HG03469 (cell line): ENCODE measurements at regions not wholly inside any gene's neighbourhood (a gene's known extent, or its start where the extent isn't known, plus 50 kb on each side); places are given as distances from the start of the nearest gene placed in this dataset.
A peak's percentile ranks its signal among the peaks of the same experiment; 100 is the strongest.

Experiments
- ATAC-seq: cut with Tn5 transposase; IDR thresholded peaks from one replicate; pipeline ENCODE4 v1.9.1; 2021; ENCODE audit warnings: mild to moderate bottlenecking, moderate library complexity, moderate number of reproducible peaks; ENCODE audit not compliant: unreplicated experiment

DNA sequence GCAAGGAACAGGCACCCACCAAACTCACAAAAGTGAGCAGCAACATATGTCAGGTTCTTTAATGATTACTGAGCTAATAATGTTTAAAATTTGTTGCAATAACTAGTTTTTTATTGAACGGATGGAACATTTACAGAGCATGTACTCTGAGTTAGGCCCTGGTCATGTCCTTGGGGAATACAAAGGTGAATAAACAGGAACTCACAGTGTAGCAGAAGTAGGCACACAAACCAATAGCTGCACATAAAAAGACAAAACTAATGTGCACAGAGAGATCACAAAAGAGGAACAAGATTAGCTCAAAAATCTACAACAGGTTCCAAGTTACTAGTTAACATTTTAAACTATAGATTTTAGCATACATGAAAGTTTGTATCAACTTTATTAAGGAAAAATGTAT lies 505.3 kb upstream of the PPP2R3A start:
- ATAC-seq, result no peak

DNA sequence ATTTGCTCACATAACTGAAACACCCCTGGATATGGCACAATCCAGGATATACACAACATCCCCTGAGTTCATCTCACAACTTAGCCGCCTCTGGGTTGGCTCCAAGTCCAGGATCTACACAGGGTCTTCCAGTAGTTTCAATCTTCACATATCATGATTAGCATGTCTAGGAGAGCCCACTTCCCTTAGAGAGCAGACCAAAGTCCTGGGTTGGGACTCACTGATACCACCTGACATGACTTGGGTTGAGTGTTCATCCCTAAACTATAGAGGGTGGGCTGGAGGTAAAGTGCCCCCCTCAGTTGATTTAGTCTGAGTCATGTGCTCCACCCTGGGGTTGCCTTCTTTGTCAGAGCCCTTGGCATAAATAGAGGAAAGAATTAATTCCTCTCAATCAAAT lies 493.6 kb upstream of the PPP2R3A start:
- no peak for ATAC-seq

DNA sequence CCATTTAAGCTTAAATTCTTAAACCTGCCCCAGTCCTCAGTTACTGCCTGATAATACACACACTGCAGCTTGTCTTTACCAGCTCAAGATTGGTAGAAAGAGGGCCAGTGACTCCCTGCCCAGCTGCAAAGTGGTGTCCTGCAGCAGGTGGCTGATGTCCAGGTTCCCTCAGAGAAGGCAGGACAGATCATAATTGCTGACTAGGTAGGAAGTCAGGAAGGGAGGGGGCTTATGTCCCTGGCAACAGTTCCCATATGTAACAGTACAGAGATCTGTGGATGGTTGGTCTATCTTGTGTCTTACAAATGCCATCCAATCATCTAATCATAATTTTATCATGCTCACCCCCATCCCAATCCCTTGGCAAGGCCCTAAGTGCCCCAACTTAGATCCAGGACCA lies 492.1 kb upstream of the PPP2R3A start:
- ATAC-seq, result no peak

DNA sequence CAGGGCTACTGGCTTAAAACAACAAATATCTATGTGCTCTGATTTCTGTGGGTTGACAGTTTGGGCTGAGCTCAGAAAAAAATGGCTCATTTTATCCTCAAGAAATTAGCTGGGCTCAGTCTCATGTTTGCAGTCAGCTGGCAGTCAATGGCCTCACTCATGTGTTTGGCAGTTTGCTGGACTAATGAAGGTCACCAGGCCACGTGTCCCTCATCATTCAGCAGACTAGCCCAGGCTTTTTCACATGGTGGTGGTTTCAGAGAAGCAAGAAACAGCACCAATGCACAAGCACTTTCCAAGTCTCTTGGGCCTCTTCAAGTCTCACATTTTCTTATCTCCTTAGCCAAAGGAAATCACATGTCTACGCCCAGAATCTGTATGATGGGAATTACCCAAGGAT lies 478.3 kb upstream of the PPP2R3A start:
- ATAC-seq, result no peak

DNA sequence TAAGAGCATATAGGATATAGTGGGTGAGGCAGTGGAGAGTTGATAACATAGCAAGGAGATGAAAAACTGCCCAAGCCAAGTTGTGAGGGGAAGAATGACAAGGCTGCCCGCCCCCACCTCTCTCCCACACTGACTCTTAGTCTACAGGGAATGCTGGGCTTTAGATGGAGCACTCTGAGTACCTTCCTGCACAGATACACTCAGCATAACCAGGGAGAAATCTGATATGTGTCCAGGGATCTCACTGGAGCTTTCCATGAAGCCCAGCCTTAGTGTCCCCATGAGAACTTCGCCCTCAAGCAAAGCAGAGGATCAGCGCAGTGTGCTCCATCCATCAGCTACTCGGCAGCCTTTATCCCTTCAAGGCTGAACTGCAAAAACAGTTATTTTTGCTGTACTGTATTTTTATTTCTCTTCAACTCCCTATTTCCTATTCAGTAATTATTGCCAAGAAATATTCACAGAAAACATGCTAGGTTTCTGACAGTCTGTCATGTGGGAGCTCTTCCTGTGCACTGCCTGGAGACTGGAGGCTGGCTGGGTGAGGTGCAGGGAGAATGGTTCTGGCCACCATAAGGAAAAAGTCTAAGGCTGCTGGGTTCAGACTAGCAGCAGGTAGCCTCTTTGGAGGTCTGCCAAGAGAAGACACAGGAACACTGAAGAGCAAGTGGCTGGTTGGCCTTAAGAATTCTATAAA lies 475.2 kb upstream of the PPP2R3A start:
- no peak for ATAC-seq

DNA sequence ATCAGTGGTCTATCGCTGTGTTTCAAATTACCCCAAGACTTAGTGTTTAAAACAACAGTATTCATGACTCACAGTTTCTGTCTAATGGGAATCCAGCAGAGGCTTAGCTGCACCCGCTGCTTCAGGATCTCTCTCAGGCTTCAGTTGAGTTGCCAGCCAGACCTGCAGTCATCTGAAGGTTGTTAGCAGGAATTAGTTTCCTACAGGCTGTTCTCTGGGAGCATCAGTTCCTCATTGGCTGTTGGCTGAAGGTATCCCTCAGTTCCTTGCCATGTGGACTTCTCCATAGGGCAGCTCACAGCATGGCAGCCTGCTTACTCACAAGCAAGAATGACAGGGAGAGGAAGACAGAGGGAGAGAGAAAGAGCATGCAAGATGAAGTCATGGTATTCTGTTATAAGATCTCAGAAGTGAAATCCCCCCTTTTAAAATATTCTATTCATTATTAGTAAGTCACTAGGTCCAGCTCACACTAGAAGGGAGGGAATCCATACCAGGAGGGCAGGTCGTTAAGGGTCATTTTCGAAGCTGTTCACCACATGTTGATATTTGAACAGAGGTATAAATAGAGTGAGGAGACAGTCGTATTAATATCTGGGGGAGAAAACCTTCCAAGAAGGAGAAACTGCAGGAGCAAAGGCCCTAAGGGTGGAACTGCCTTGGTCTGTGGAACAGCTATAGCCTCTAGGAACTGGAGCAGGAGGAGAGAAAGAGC lies 473.9 kb upstream of the PPP2R3A start:
- no peak for ATAC-seq

DNA sequence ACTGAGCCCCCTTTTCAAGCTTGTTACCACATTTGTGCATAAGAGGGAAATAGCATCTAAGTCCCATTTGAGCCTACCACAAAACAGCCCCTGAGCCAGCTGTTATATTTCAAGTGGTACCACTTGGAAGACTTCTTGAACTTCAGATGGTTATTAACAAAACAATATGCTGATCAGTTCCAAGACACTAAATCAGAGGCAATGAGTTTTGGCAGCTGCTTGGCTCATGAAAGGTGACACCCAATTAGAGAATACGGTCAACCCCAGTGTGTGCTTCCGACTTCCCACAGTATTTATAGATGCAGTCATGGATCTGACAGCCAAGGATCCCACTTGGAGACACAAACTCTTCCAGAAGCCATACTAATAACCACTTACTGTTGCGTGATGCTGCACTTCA lies 469.6 kb upstream of the PPP2R3A start:
- no peak for ATAC-seq

DNA sequence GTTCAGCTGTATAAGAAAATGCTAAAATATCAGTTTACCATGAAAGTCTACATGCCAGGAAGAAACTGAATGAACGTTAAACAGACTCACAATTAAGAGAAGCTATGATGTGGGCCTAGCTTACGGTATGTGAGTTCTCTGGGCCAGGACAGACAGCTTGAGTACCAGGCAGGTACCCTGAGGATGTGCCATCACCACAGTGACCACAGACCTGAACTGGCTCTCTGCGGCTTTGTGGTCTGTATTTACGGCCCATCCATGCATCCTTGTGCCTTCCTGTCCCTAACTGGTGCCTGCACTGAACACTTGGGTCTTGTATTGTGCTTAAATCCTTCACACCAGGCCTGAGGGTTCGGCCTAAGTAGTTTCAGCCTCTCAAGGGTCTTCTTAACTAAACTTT lies 467.5 kb upstream of the PPP2R3A start:
- ATAC-seq, result no peak

DNA sequence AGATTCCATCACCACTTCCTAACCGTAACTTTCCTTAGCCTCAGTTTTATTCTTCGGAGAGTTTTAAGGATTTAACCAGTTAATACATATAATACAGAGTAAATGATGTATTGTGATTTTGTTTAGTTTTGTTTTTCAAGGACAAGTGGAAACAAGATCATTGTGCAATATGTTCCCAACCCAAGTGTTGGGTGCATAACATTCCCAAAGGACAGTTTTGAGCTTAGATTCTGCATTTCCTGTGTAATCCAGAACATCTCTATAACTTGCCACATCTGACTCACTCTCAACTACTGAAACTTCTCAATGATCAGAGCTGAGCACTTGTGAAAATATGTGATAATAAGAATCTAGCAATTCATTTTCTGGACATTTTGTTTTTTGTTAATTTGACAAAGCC lies 466.1 kb upstream of the PPP2R3A start:
- ATAC-seq, result no peak

DNA sequence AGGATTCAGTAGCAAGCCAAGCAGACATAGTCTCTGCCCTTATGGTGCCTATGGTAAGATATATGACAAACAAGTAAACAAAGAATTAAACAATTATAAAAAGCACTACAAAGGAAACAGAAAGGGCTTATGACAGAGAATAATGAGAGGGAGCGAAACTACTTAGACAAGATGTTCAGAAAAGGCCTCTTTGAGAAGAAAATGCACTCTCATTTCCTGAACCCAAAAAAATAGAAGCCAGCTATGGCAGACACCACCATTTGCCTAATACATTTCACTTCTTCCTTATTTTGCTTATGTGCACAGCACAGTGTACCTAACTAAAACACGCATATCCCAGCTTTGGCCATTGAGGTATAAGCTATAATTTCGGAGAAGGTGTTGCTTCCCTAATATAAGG lies 465.5 kb upstream of the PPP2R3A start:
- ATAC-seq, result no peak

DNA sequence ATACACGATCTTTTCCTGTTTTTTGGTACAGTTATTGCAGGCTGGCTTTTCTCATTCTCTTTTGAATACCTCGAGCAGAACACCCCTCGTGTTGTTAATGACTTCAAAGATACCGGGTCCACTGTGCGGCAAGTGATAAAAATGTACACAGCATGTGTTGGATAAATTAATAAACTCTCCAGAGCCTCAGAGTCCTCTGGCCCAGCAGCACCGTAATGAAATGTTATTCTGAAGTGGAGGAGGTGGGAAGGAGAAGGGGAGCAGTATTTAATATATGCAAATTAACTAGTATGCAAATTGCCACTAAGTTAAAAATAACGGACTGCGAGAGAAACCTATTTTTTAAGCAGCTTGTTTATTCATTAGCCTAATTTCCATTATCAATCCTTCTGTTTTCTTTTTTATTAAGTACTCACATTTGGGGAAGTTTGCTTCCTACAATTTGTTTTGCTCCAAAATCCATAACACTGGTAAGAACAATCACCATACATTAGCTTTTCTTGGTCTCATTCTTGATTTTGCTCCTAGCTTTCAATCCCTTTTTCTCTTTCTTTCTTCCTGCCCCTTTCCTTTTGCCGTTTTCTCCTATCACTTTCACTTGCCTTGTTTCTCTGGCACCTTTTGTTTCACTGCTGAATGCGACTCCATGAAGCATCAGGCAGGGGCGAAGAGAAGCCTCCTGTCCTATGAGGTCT lies 462.3 kb upstream of the PPP2R3A start:
- no peak for ATAC-seq

DNA sequence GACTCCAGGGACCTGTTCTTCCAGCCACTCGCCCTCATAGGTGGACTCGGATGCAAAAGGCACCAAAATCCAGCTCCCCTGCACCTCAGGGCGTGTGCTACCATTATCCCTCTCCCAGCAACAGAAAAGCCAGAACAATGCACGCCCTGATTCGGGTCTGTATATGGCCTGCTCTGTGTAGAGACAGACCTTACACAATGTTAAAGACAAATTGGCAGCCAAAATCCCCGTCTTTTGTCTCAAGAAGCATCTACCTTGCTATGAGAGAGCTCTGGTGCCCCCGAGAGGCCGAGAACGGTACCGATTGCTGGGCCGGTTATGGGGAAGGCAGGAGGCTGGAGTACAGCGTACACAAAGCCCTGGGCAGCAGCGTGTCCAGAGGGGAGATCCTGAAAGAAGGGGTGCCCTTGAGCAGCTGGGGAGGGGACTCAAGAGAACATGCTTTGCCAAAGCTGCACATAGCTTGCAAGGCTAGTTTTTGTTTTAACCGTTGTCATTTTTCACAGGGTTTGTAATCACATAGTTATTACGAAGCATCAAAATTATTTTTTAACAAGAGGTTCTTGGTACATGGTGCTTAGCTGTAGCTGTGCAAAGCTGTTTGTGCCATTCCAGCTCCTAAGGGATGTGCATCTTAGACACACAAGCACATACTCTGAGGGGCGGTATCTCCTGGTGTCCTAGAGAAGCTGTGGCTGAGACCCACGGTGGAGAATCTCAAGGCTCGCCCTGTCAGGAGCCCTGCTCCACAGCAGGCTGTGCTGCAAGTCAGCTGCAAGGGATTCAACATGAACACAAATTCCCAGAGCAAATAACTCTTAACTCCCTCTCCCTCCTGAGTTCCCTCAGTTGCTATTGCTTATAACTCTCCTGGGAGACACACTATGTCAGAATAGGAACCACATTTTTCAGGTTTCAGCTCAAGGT lies 461.5 kb upstream of the PPP2R3A start:
- peak; percentile 50 for ATAC-seq

DNA sequence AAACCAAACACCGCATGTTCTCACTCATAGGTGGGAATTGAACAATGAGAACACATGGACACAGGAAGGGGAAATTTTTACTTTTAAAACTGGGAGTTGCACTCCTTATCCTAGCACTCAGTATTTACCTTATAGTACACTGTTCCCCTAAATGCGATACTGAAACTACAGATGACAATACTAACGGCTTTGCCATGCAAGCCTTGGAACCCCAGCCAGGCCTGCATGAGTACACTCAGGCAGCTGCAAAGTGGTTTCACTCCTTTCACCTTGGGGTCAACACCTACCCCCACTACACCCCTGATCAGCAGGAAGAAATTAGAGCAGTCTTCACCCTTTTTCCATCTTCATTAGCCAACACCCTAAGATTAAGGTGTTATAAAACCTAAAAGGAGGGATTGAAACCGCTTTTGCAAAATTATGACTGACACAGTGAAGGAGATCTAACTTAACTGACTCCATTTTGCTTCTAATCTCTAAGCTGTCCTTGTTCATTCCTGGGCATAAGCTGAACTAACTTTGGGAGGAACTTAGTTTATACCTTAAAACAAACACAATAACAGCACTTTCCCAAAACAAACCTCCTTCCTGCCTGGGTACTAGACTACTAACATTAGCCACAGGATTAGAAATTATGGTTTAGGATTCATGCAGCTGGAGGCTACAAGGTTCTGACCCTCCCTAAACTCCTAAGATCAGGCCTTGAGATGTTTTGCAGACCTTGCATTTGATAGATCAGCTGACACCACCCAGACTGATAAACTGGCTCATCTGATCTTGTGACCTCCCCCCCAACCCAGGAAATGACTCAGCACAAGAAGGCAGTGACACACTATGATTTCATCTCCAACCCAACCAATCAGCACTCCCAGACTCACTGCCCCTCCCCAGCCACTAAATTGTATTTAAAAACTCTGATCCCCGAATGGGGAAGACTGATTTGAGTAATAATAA lies 452.1 kb upstream of the PPP2R3A start:
- ATAC-seq, result no peak

DNA sequence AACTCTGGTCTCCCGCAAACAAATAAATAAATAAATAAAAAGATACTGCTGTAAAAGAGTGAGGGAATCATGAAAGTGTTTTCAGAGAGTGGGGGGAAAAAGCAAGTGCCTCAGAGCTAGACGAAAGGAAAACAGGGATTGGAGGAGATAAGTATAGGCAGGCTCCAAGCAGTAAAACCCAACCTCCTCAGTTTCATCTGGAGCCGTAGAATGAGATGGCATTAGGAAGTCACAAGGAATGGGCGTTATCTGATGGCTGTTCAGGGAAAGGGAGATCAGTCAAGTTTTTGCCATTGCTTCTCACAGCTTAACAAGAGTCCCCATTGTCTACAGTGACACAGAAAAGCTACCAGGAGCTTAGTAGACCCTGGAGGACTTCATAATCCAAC lies 451.5 kb upstream of the PPP2R3A start:
- ATAC-seq, result no peak

DNA sequence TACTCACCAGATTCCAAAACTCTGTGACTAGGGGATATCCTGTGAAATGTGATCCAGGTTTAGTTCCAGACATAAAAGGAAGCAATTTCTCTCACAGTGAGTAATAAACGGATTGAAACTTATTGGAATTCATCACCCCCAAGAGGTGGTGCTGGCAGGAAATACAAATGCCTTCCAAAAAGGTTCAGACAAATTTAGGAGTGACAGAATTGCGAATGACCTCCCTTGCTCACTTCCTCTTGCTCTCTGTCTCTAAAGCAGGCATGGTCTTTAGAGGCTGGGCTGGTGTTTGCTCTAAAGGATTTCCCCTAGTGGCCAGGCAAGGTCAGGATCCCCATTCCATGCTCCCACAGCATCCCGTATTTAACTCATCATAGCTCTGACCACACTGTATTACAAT lies 449.4 kb upstream of the PPP2R3A start:
- no peak for ATAC-seq

DNA sequence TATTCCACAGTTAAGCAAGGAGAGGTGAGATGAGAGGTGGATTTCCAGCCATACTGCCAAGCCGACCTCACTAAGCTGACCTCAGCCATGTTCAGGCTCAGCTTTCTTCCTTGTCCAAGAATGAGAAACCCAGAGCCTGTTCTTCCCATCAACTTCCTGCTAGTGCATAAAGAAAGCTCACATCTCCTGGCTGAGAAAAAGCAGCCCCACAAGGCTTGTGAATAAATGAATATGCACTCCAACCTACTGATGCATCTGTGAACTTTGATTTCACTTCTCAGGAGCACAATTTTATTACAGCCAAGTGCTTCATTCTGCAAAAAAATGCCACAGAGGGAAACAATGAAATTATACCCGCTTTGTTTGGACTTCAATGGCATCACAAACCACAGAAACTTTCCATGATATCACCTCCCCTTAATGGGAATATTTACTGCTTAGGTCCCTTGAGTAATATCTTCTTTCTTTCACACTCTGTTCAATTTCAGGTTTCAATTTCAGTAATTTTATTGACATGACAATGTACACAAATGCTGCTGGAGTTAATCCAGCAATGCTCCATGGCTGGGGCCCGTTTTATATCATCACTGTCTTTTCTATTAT lies 437.0 kb upstream of the PPP2R3A start:
- no peak for ATAC-seq

DNA sequence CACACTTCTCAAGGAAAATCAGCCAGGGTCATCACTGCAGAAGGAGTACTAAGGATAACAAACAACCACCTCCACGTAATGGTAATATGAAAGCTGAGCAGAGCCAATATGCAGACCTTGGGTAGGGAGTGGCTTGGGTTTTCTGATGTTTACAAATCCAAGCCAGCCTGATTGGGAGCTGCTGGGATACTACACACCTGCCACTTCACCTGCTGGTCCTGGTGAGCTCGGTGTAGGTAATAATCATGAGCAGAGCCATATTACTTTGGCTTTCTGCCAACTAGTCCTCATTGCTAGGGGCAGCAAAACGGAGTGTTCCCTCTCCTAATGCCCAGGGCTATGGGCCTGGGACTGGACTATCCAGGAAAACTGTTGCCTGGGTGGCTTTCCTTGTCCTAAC lies 433.5 kb upstream of the PPP2R3A start:
- ATAC-seq, result no peak

DNA sequence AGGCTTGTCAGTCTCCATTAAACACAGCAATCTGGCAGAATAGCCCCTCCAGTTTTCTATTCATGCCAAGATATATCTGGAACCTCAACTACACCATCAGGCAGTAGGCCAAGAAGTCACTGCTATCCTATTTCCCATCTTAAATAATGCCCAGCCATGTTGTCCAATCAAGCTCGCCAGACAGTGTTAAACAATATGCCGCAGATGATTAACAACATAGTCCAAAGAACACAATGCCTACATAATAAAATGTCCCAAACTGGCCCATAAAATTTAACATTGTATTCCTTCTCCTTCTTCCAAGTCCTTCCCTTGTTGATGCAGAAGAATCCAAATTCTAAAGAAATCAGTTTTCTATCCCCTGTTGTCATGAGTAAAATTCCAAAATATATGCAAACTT lies 427.4 kb upstream of the PPP2R3A start:
- ATAC-seq, result no peak

DNA sequence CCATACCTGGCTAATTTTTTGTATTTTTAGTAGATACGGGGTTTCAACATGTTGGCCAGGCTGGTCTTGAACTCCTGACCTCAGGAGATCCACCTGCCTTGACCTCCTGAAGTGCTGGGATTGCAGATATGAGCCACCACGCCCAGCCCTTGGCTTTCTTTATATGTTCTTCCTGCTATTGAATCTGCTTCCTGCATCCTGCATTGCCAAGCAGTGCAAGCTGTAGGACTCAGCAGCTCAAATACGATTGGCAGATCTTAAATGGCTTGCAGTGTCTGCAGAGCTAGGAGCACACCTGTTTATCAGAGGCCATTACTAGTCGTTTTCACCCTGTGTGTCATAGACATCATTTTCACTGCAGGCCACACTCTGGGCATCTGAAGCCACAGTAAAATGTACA lies 426.2 kb upstream of the PPP2R3A start:
- ATAC-seq, result no peak

DNA sequence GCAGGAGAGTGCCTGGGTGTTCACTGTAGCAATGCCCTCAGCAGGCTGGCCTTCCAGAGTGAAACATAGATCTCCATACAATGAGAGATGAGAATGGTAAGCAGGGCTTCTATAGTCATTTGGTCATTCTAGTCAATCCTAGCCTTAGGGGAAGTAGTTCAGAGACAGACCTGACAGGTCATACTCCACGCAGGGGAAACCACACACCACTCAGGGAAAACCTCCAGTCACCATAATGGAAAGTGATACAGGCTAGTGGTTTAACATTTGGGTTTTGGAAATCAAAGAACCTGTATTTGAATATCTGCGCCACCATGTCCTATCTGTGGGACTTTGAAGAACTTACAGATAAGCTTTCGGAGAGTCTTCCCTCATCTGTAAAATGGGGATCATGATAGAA lies 425.7 kb upstream of the PPP2R3A start:
- ATAC-seq, result no peak
